GM19328 (cell line): ENCODE measurements at regions not wholly inside any gene's neighbourhood (a gene's known extent, or its start where the extent isn't known, plus 50 kb on each side); places are given as distances from the start of the nearest gene placed in this dataset.

Source experiments
- ATAC-seq: cut with Tn5 transposase; IDR thresholded peaks from one replicate; pipeline ENCODE4 v1.9.1; 2021; ENCODE audit warnings: mild to moderate bottlenecking, moderate library complexity; ENCODE audit not compliant: unreplicated experiment

DNA sequence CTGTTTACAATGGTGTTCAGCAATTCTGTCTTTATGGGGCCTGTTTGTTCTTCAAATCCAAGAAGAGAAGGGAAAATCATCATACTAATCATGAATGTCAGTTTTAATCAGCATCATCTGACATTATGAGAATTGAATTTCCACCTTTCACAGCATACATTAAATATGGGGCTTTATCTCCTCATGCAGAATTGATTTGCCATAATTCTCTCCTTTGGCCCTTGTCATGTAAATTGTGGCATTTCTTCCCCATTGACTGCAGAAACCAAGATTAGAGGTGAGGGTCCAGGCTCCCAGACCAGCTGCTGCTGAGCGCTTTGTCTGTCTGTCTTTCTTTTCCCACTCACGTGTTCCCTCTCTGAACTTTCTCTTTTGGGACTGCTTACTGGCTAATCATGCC, 232.1 kb upstream of the NAV2 start:
- ATAC-seq, result no peak

DNA sequence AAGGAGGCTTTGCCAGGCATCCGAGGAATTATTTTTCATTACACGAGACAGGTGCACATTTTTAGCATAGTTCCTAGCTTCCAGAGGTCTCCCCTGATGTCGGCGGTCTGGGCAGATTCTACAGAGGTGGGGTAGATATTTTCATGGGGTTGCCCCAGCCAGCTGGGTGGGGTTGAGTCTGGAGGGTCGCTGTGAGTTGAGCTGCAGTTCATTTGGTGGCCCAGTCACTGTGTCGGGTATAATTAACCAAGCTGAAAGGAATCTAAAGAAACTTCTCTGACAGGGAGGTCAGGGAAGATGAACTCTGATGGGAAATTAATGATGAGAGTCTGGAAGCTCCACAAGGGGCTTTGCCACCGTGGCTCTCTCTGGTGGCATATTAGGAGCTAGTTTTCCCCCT, 233.7 kb upstream of the NAV2 start:
- ATAC-seq, result no peak

DNA sequence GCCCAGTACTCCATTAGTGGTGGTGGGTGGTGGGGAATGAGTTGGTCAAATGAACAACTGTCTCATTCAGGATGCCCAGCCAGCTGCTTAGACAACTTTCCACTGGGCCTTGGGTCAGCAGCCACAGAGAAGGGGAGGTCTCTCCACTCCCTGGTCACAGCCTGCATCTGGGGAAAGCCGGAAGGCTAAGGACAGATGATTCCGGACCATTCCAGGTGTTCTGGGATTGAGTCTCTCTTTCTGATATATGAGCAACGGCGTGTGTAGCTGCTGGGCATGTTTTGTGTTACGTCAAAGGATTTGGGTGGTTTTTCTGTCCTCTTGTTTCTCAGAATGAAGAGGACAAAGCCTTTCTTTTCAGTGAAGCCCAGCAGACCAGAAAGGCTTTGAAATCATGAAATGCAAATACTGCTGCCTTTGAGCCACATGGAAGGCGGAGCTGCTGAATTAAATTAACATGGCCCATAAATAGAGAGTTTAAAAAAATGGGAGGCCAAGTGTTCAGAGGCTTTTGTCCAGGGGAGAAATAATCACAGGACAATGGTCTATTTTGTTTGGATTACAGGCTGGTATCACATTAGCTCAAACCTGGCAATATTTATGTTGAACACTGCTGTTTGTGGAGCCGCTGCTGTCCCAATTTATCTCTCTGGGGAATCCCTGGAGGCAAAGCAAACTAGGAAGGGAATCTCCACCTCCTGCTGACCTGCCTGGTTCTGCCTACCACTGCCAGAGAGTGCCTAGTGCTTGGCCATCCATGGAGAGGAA, 234.4 kb upstream of the E2F8 start:
- ATAC-seq, result peak; percentile 70

DNA sequence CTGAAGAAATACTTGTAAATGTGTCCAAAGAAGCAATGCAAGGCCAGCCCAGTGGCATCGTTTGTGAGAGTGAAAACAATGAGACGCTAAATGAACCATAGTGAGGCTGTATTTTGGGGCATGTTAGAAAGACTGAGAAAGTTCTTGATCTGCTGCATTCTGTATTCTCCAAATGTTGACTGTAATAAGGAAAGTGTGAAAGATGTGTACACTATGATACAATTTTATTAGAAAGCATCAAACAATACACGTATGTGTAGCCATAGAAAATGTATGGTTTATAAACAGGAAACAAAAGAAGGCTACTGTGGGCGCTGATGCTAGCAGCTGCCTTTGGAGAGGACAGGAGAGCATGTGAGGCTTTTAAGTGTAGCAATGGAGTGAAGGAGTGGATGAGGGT, 233.5 kb upstream of the E2F8 start:
- no peak for ATAC-seq

DNA sequence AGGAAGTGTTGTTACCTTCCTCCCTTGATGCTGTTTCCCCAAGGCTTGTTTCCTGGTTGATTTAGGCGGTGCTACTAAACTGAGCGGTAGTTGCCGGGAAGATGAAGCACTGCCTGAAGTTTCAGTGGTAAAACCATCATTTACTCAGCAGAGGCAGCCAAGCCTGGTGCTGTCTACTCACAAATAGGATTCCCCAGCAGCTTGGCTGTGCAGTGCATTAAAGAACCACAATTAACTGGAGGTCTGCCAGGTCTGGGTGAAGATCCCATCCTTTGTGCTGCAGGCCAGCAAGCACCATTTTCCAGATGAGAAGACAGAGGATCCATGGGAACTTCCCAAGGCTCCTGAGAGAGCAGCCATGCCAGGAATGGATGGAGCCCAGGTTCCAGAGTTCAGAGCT, 231.9 kb upstream of the E2F8 start:
- no peak for ATAC-seq

DNA sequence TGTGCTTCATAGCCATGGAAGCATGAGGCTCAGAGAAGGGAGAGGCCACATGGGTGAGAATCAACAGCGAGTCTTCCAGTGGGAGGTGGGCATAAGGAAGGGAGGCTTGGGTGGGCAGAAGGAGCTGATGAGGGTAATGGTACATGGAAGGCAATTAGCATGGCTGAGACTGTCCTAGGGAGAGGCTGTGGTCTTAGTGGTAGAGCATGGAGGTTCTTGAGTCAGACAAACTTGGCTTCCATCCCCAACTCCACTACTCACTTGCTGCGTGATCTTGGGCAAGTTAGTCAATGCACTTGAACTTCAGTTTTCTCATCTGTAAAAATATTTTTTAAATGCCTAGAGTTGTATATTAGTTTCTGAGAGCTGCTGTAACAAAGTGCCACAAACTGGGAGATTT, 227.2 kb upstream of the E2F8 start:
- ATAC-seq, result no peak

DNA sequence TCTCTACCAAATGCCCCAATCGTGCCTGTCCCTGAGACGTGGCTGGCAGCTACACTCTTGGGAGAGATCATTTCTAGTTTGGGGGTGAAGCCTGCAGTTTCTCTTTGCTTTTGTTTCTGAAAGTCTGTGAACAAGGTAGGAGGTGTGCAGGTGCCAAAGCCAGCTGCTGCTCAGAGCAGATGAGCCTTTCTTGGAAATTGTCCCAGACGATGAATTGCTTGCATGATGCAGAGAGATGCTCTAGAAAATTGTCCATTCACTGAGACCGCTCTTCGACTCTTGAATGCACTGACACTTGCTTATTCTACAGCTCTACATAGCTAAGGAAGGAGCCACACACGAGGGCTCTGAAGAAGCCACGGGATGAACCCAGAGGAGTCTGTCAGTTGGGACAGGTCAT, 225.6 kb upstream of the E2F8 start:
- no peak for ATAC-seq

DNA sequence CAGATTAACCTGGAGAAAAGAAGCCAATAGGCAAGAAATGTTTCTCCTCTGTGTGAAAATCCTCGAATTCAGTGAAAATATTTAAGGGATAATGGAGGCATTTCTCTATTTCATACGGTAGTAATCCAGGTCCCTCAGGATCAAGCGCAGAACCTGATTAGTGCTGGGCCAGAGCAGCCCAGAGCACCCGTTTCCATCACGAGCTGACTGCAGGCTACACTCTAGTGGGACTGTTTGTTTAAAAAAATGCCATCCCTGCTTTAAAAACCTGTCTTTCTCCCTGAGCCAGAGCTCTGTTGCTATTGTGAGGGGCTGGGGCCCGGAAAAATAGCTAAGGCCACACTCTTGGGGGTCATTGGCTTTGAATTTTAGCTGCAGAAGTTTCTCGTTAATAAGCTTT, 223.2 kb upstream of the E2F8 start:
- no peak for ATAC-seq

DNA sequence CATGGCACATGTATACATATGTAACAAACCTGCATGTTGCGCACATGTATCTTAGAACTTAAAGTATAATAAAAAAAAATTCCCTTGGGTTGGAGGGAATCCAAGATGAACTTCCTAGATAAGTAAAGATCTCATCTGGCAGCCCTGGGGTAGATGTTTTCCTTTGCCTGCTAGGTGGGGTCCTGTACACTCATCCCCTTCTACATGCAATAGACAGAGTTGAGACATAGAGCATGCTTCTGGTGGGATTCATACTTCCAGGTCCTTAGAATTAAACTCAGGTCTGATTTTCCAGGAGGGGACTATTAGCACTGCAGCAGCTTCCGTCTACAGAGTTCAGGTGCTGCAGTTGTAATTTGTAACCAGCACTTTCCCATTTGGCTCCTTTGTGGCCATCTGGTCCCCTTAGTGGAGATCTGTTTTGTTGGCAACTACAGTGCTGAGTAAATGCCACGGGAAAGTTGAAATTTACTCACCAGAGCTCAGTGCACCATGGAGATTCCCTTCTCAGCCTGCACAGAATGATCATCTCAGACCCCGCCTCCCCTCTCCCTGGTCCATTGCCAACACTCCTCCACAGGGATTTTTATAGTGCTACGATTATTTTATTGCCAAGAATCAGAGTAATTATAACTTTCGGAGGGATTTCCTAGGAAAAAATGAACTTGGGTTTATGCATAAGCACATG, 220.1 kb upstream of the E2F8 start:
- no peak for ATAC-seq

DNA sequence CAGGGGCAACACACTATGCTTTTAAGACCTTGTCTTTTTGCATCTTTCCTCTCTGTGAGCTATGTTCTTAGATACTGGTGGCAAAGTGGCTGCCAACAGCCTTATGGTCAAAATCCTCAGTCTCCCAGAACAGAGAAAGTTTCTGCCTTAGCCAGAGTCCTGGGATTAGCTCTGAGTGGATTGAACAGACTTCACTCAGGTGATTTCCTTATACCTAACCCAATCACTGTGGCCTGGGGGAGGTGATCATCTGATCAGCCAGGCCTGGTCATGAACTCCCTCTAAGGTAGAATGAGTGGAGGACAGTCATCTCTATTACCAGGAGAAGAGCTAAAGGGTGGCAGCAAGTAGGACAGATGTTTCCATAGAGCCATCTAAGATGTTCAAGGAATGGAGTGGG, 218.5 kb upstream of the E2F8 start:
- no peak for ATAC-seq

DNA sequence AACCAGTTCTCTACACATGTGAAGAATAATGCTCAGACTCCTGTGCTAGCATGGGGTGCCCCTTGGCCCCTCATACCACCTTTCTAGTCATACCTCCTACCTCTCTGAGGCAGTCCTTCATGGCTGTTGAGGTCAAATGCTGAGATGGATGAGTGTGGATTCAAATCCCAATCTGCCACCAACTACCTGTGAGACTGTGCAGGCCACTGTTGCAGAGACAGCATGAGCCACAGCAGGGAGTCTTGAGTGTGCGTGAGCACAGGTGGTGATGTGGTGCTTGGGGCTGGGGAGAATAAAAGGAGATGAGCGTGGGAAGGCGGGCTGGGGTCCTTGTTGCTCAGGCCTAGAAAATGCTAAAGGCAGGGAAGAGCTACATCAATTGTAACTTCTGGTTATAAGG, 218.0 kb upstream of the E2F8 start:
- ATAC-seq, result no peak

DNA sequence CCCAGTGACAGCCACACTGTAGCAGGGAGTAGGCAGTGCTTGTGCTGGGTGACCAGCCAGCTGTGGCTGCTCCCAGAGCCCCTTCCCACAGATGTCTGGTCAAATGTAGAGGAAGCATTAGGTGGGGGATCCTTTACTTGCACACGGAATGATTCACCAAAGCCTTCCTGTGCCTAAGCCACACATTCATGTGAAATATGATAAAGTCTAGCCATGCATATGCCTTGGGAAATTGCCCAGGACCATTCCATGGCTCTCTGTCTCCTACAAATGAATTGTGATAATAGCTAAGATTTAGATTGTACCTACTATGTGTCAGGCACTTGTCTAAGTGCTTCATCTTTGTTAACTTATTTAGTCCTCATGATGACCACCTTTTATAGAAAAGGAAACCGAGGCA, 217.5 kb upstream of the E2F8 start:
- ATAC-seq, result no peak

DNA sequence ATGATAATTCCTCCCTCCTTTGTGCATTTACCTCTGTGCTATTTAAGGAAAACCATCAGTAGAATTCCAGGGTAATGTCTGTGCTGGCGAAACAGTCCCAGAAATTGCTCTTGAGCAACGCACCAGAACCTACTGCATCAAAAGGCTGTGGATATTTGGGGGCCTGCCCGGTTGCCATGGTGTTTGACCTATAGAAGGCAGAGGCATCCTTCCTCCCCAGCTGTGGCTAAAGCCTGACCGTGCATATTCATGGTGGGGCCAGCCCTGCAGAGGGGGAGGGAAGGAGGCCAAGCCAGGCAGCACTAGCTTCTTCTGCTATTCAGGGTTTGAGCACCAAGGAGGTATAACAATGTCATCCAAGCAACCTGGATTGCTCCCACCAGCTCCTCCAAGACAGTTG, 215.0 kb upstream of the E2F8 start:
- no peak for ATAC-seq

DNA sequence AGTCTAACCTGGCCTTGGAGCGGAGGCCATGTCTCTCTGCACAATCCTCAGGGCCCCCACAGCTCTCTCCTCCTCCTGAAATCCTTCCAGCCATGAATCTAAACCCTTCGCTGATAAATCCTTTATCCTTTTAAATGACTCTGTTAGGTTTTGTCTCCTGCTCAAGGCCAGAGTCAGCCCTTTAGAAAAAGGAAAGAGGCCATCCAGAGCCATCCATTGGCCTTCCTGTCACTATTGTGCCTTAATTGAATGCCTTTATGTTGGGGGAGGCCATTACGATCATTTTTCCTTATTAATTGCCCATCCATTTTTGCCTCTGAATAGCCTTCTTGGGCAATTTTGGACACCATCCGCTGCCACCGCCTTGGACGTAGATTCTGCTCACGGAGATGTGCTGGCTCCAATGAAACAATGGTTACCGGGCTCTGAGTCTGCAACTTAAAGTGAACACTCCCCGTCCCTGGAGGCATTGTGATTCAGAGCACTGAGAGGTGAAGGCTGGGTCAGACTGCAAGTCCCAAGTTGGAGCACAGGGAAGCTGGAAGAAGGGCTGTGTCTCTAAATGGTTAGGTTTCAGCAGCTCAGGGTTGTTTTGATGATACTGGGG, 213.0 kb upstream of the E2F8 start:
- ATAC-seq, result no peak

DNA sequence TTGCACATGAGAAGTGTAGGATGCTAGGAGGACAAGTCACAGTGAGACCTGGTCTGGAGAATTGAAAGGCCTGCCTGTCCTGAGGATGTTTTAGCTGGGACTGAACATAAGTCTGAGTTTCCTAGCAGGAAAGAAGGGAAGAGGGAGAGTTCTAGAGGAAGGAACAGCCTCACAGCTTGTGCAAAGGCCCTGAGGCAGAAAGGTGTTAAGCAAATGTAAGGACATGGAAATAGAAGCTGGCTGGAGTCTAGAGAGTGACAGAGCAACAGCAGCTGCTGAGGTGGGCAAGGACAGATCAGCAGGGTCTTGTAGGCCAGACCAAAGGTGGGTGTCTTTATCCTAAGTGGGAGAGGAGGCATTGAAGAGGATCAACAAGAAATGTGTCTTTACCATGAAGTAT, 210.9 kb upstream of the E2F8 start:
- no peak for ATAC-seq

DNA sequence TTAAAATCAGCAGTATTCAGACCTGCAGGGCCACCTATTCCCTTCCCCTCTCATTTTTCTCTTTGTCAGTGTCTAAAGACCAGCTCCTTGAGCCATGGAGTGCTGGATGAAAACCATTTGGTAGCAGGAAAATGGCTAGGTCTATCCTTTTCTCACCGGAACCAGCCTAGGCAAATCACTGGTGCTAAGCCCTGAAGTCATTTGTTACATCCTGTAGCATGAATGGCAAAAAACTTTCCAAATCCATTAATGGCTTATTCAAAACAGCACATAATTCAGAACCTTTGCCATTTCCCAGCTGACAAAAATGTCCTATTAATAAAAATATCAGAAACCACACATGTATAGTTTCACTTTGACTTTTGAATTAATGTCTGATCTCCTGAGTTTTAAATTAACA, 209.5 kb upstream of the E2F8 start:
- ATAC-seq, result no peak

DNA sequence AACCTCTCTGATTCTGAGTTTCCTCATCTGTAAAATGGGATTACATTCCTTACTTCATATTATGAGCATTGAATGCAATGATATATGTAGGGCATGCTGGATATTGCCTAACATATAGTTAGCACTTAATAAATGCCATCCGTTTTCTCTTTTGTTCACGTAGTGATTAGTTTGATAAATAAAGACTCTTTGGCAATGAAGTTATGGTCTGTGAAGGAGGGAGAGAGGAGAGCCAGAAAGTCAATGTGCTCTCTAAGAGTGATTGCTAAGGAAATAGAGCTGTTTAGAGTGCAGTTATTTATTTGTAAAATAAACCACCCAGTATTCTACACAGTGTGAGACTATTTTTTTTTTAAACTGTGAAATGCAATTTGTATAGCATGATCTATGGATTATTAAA, 207.9 kb upstream of the E2F8 start:
- ATAC-seq, result no peak

DNA sequence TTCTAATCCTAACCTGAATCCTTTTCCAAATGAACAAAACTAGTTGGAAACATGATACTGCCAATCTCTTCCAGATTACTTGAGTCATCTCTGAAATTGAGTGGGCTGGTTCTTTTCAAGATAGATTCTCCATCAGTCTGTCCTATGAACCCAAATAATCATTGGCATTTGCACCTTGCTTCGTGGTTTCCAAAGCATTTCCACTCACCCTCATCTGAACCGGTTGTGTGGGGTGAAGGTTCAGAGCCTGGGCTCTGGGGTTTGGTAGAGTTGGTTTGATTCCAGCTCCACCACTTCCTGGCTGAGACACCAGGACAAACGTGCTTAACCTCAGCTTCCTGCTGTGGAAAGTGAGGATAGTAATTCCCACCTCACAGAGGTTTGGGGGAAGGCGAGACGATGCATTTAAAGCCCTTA, 206.4 kb upstream of the E2F8 start:
- ATAC-seq, result no peak

DNA sequence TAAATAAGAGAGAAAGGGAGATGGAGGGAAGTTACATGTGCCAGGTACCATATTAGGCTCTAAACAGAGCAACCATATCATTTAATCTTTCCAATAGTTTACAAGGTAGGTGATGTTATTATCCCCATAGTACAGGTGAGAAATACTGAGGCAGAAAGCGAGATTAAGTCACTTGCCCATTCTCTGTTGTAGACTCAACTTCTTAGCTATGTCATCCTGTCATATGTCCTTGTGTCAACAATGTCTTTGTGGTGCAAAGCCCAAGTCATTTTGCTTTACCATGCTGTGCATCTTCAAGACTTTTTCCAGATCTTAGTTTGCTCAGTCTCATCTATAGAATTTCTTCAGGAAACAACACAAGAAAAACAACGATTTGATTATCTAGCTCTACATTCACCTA, 205.0 kb upstream of the E2F8 start:
- no peak for ATAC-seq

DNA sequence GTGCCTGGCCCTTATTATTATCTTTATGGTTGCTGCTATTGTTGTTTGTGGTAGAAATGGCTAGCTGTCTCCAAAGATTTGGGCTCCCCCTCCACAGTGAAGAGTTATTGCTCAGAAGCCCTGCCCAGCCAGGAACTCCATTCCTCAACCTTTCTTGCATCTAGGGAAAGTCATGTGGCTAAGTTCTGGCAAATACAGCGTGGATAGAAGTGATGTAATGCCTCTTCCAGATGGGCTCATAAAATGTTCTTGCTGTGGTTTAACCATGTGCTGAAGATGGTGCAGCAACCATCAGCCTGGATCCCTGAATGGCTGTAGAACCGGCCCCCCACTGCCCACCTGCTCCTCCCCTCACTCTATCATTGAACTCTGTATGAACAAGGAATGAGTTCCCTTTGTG, 203.5 kb upstream of the E2F8 start:
- ATAC-seq, result no peak

DNA sequence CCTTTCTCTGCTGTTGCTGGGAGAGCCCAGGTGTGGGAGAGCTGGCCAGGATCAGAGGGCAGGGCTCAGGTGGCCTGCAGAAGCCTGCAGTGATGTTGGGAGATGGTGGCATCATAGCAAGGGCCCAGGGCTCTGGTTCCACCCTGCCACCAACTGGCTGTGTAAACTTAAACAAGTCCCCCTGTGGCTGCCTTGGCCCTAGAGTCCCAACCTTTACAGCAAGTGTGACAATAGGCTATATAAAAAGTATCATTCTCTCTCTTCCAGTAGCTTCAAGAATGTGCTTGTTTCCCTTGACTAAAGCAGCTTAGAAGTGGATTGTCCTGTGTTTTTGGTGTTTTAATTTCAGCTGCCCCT, 201.8 kb upstream of the E2F8 start:
- ATAC-seq, result no peak

DNA sequence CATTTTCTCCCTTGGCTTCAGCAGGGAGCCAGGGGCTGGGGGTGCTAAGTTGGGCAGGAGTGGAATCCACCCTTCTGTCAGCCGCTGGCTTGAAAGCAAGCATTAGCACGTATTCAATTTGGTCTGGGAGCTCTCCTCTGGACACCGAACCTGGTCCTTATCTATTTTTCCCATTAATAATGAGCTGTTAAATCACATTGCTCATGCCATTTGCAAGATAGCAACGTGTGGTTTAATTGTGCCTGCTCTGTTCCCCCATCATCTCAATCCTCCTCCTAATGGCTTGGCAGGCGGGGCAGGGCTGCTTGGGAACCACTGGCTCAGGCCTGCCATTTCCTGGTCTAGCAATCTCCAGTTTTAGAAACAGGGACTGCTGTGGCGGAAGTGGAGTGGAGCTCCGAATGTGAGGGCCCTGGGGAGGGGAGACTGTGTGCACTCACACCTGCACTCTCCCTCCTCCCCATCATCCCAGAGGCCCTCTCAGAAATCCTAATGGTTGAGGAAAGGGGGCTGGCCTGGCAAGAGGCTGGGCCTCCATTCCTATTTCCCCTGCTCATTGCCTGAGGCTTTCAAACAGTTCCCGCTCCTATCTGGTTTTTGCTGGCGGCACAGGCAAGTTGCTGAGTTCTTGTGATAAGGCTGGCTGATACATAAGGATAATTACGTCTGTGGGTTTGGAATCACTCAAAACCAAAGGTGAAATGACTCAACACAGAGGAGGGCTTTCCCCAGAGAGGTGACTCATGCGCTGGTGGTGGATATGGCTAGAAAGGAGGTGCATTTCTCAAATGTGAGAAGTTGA, 201.2 kb upstream of the E2F8 start:
- peak; percentile 90 for ATAC-seq
